K562 (cell line): ENCODE measurements at regions not wholly inside any gene's neighbourhood (a gene's known extent, or its start where the extent isn't known, plus 50 kb on each side); places are given as distances from the start of the nearest gene placed in this dataset.

Experiments used
- ATAC-seq: fragments of 200-7000 bp; cut with Tn5 transposase; 3 replicates; pipeline ENCODE4 v1.9.1; 2020; ENCODE audit warnings: moderate library complexity
- BruUV-seq: library from RNA; stranded (reverse); fragments of 400-500 nt; replicated peaks from 2 replicates; lab custom pipeline; 2021; lab: Mats Ljungman, UMichigan
- CTCF ChIA-PET: fragments of 300-600 bp; formaldehyde crosslinking; extraction: SDS; loops from one replicate; lab custom pipeline; 2021; ENCODE audit warnings: low intra/inter-chr PET ratio; lab: Yijun Ruan, JAX
- POLR2A ChIA-PET: fragments of 300-600, 350-650 bp; sonication (Branson Sonifier 250); formaldehyde crosslinking; extraction: SDS; loops from one replicate; lab custom pipeline; 2021; ENCODE audit warnings: antibody characterized with exemption, inconsistent platforms; lab: Yijun Ruan, JAX
- DNase-seq, 4 experiments: peaks; one replicate each; pipeline versions ENCODE4 v3.0.0 to v3.0.0-alpha.2; 2011 to 2018; ENCODE audit warnings: low spot score in 3 of 4, mixed read lengths in 3 of 4; ENCODE audit errors: extremely low read depth in 1 of 4
- FAIRE-seq: peaks from 2 replicates; lab custom pipeline; 2011; peaks lifted over from hg19 to GRCh38; lab: Jason Lieb, UNC
- H2AFZ ChIP-seq: 2 replicates; pipeline ENCODE4 v1.6.0; 2011; ENCODE audit warnings: low read depth, low read length, control low read depth, inconsistent platforms
- H3K27ac ChIP-seq: fragments of 200-600 bp; 3 replicates; pipeline ENCODE4 v1.8.0; 2011; ENCODE audit warnings: low read depth, mild to moderate bottlenecking, control low read depth, inconsistent platforms, low read length, moderate library complexity, mixed read lengths; ENCODE audit errors: extremely low read depth
- H3K27me3 ChIP-seq, 2 experiments: fragments of 300-600 bp in 1 of 2; 2 replicates in 1 of 2; 3 replicates in 1 of 2; pipeline versions ENCODE4 v1.6.0 to v1.8.0; 2011; ENCODE audit warnings: inconsistent platforms in 2 of 2, low read length in 2 of 2, mild to moderate bottlenecking in 1 of 2, mixed read lengths in 1 of 2, moderate library complexity in 1 of 2; ENCODE audit not compliant: control insufficient read depth in 2 of 2, insufficient read depth in 2 of 2
- H3K36me3 ChIP-seq: fragments of 300-600 bp; 3 replicates; pipeline ENCODE4 v1.8.0; 2011; ENCODE audit warnings: mild to moderate bottlenecking, low read length, inconsistent platforms; ENCODE audit not compliant: control insufficient read depth, insufficient read depth
- H3K4me1 ChIP-seq, 2 experiments: fragments of 200-600 bp in 1 of 2; replicated peaks in 1 of 2; 2 replicates in 1 of 2; 3 replicates in 1 of 2; pipeline versions ENCODE4 v1.5.1 to v1.8.0; 2011; ENCODE audit warnings: inconsistent platforms in 2 of 2, low read length in 2 of 2, mild to moderate bottlenecking in 1 of 2, mixed read lengths in 1 of 2, moderate library complexity in 1 of 2; ENCODE audit not compliant: control insufficient read depth in 2 of 2, insufficient read depth in 2 of 2
- H3K4me2 ChIP-seq: 2 replicates; pipeline ENCODE4 v1.6.1; 2011; ENCODE audit warnings: low read length, control low read depth, inconsistent platforms, mixed read lengths; ENCODE audit not compliant: insufficient read depth
- H3K4me3 ChIP-seq: fragments of 200-600 bp; sonication (generic), shearing (Covaris generic); 2 replicates; pipeline ENCODE4 v1.5.1; 2016; ENCODE audit warnings: control low read depth, inconsistent platforms
- H3K79me2 ChIP-seq: fragments of 200-600 bp; 3 replicates; pipeline ENCODE4 v1.8.0; 2011; ENCODE audit warnings: low read length, inconsistent platforms; ENCODE audit not compliant: control insufficient read depth, insufficient read depth
- H3K9ac ChIP-seq, 2 experiments: 2 replicates each; pipeline versions ENCODE4 v1.6.0 to v1.6.1; 2011; ENCODE audit warnings: low read depth in 2 of 2, low read length in 2 of 2, control low read depth in 1 of 2, inconsistent platforms in 1 of 2, mild to moderate bottlenecking in 1 of 2, mixed read lengths in 1 of 2; ENCODE audit not compliant: insufficient read depth in 1 of 2
- H3K9me1 ChIP-seq: one replicate; pipeline ENCODE4 v1.6.0; 2011; ENCODE audit warnings: inconsistent platforms, mild to moderate bottlenecking, low read length, moderate library complexity; ENCODE audit not compliant: control insufficient read depth, insufficient read depth
- H3K9me3 ChIP-seq: replicated peaks from 2 replicates; pipeline ENCODE4 v1.5.1; 2011; ENCODE audit warnings: low read depth, low read length, inconsistent platforms; ENCODE audit not compliant: control insufficient read depth, insufficient read depth
- H4K20me1 ChIP-seq: replicated peaks from 2 replicates; pipeline ENCODE4 v1.6.1; 2011; ENCODE audit warnings: low read length, inconsistent platforms, mixed read lengths; ENCODE audit not compliant: control insufficient read depth, insufficient read depth
- HBP1 ChIP-seq: fragments of 450-650 bp; formaldehyde crosslinking; IDR thresholded peaks from 2 replicates; pipeline ENCODE4 v1.4.0; 2022; ENCODE audit warnings: missing genetic modification characterization
- HMG20A ChIP-seq: fragments of 450-650 bp; formaldehyde crosslinking; conservative IDR thresholded peaks from 2 replicates; pipeline ENCODE4 v1.4.0; 2020; ENCODE audit warnings: mild to moderate bottlenecking, mixed read lengths
- PHF20 ChIP-seq: fragments of 450-650 bp; IDR thresholded peaks from 2 replicates; pipeline ENCODE4 v1.6.1; 2018; ENCODE audit not compliant: partially characterized antibody
- SMAD2 ChIP-seq: fragments of 150-350 bp; IDR thresholded peaks from 2 replicates; pipeline ENCODE4 v1.6.1; 2014; ENCODE audit warnings: low read depth, mild to moderate bottlenecking, low read length
- UBTF ChIP-seq, 2 experiments: IDR thresholded peaks; 2 replicates each; pipeline ENCODE4 v1.6.1; 2012; ENCODE audit warnings: improper control_type of control experiment in 2 of 2, low read depth in 2 of 2, low read length in 2 of 2, borderline replicate concordance in 1 of 2
- ZC3H8 ChIP-seq: fragments of 450-650 bp; IDR thresholded peaks from 2 replicates; pipeline ENCODE4 v1.6.1; 2017
- ZNF780A ChIP-seq: fragments of 250-450 bp; sonication (Bioruptor Pico); IDR thresholded peaks from 2 replicates; pipeline ENCODE4 v1.5.0; 2021; ENCODE audit warnings: mild to moderate bottlenecking
- WGBS: fragments of 100-300 bp; shearing (Covaris generic); methylation state at CpG from one replicate; pipeline ENCODE4 v1.1.6; 2016; ENCODE audit warnings: low coverage, mixed read lengths; ENCODE audit not compliant: insufficient coverage; ENCODE audit errors: missing lambda C conversion rate; 5-methylcytosine and 5-hydroxymethylcytosine counted together
- in situ Hi-C: fragments of 300-500 bp; cut with MboI; formaldehyde crosslinking; loops from 4 replicates; pipeline ENCODE4 v1.15.0; 2018; ENCODE audit warnings: inconsistent platforms, mixed read lengths
- intact Hi-C: fragments of 100-400 bp; cut with micrococcal nuclease; formaldehyde crosslinking; loops from 2 replicates; pipeline ENCODE4 v1.14.2; 2022

- Histone ChIP-seq H3K4me2 (no peak overlapping the region), H3K9ac (no peak overlapping the region), H3K9me1 (no peaks in the 10 kb centered on the region), H4K20me1 (no peaks in the 10 kb centered on the region), H3K9me3 (no peaks in the 10 kb centered on the region), H2AFZ (no peak overlapping the region), H3K79me2 (no peaks in the 10 kb centered on the region), H3K27ac (no peak overlapping the region), H3K4me1 (no peaks in the 10 kb centered on the region), H3K27me3 (no peaks in the 10 kb centered on the region), H3K4me3 (no peak overlapping the region), H3K36me3 (no peaks in the 10 kb centered on the region)
- ATAC-seq: no peak
- intact Hi-C loops (no loop called here), in situ Hi-C loops (no loop called here)
- ChIA-PET POLR2A (no interaction called here), CTCF (no interaction called here)
- no peak for FAIRE-seq
- BruUV-seq: no TSS peak
- 0% methylated on average over 1 of the region's 2 CpGs for WGBS
- TF ChIP-seq UBTF (IDR thresholded peaks at IDR 0.05; ENCODE audit: borderline replicate concordance in 1 of 2, low read depth in 2 of 2, low read length in 2 of 2) (no peak), PHF20 (no peak), ZC3H8 (no peak), SMAD2 (no peak), HMG20A (CRISPR knock-in tag) (no peak), ZNF780A (CRISPR knock-in tag) (no peak), HBP1 (CRISPR knock-in tag) (no peak)
- DNase-seq: no peak
These were observed 161.8 kb downstream of the PCDH7 start for GRCh38 chr4:30881985-30882384.
